ENCODE measurements at regions not wholly inside any gene's neighbourhood (a gene's known extent, or its start where the extent isn't known, plus 50 kb on each side); places are given as distances from the start of the nearest gene placed in this dataset.
"Not testable (repeated sequence)": the region's sequence is repeated elsewhere in the genome, so short reads cannot be mapped to it uniquely, and the experiment has no call there.

DNA sequence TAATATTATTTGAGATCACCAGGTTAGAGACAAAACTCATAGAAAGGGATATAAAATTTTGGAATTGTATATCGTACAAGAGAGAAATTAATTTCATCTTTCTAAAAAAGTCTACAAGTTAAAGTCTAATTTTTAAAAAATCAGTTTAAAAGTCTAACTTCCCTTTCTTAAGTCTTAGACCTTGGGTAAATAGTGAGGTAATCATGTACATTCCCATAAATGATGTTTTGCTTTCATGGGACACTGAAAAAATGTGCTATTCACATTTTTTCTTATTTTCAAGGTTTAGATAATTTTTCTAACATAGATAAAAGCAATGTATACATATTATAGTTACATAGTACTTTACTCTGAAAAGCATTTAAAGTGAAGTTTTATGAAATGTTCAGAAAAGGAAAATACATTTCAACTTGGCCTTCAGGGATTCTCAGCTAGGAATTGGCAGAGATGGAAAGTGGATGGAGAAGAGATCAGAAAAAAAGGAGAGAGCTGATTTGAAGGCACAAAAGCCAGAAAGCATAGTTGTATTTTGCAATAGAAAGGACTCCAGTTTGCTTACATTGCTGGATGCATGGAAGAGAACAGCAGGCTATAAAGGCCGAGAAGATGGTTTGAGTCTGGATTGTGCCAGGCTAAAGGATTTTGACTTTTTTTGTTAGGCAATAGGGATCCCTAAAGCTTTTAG is 194.0 kb downstream of the CASP12 start:
- DNase-seq (ENCODE audit: low read depth, low spot score): no peak

DNA sequence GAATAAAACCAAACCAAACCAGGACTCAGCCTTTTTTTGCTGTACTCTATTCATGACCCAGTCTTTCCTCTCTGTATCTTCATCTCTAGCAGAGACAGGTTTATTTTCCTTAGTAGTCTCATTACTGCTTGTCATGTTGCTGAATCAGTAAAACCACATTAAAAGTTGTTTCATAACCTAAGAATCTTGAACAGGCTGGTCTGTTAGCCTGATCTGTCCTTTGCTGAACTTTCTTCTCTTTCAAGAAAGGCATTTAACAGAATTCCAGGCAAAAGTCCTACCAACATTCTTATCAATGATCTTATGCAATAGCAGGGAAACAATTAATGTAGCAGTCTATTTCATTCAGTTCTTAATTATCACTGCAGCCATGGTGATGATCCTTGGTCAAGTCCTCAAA is 197.7 kb downstream of the CASP12 start:
- no peak for DNase-seq (ENCODE audit: low read depth, low spot score)

DNA sequence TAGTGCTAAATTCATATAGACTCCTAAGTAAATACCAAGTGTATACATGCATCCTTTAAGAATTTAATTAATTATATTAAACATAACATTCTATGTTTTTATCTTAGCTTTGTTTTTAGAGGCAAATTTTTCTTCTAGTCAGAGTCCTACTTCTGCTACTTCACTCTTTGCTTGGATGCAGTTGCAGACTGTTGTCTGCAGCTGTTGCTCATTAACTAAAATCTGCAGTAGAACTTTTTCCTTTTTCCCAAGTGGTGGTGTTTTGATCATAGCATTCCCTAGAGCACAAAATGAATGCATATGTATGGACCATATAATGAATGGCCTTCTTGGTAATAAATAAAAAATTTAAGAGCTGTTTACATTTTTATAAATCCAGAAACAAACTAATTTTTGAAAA is 198.3 kb downstream of the CASP12 start:
- no peak for DNase-seq (ENCODE audit: low read depth, low spot score)

DNA sequence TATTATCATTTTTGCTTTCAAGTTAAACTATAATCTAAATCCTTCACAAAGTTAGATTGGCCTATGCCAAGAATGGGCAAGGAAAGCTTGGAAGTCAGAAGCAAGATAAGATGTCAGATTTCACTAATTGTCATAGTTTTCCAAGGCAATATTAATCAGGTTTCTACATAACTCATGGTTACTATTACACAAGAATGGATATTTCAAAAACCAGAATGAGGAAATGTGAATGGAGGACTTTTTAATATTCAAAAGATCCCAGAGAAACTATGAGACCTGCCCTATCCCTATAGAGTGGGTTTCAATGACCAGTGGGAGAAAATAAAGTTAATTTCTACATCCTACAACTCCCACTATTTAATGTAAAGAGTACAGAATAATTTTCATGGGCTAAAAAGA is 203.2 kb downstream of the CASP12 start:
- DNase-seq (ENCODE audit: low read depth, low spot score): no peak

DNA sequence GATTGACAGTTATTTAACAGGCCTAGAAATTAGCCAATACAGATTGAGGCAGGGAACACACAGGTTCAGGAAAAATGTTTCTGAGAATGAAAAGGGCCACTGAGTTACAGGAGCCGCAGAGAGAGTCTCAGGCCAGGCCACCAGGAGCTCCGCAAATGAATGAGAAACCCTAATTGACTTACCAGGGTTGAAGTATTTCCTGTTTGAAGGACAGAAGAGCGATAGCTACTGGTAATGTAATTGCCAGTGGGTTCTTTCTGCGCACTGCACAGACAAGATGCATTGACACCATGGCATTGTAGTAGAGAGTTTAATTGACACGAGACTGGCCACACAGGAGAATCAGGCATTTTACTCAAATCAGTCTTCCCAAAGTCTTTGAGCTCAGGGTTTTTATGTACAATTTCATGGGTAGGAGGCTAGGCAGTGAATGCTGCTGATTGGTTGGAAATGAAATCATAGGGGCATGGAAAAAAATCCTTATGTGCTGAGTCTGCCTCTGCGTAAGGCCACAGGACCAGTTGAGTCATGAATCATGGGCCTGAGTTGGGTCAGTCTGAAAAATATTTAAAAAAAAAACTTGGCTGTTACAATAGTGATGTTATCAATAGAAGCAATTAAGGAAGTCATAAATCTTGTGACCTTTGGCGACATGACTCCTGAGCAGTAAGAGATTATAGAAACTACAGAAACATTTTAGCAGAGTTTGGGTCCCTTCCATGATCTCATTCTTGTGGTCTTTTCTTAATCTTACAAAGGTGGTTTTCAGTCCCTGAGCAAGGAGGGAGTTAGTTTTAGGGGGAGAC is 203.8 kb downstream of the CASP12 start:
- no peak for DNase-seq (ENCODE audit: low read depth, low spot score)

DNA sequence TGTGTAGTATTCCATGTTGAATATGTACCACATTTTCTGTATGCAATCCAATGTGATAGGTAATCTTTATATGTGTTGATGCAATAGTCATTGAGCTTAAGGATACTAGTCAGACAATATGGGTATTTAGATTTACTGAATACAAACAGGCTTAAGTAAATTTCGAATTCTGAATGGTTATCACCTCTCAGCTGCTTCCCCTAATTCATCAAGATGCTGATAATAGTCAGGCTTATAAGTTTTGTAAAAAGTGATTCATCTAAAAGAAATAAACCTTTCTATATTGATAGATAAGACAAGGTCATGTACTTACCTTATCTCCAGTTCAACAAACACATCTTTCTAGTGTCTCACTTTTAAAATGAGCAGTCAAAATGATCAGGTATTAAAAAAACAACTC is 205.5 kb downstream of the CASP12 start:
- no peak for DNase-seq (ENCODE audit: low read depth, low spot score)

DNA sequence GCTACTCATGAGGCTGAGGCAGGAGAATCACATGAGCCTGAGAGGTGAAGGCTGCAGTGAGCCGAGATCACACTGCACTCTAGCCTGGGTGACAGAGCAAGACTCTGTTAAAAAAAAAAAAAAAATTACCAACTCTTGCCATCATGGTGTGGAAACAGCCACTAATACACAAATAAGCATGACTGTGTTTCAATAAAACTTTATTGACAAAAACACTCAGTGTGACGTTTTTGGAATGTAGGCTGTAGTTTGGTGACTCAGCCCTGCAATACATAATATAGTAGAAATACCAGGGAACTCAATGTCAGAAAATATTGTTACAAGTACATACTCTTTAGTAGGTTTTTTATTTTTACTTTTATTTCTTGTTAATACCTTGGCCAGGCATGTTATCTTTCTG is 207.1 kb downstream of the CASP12 start:
- DNase-seq (ENCODE audit: low read depth, low spot score): no peak

DNA sequence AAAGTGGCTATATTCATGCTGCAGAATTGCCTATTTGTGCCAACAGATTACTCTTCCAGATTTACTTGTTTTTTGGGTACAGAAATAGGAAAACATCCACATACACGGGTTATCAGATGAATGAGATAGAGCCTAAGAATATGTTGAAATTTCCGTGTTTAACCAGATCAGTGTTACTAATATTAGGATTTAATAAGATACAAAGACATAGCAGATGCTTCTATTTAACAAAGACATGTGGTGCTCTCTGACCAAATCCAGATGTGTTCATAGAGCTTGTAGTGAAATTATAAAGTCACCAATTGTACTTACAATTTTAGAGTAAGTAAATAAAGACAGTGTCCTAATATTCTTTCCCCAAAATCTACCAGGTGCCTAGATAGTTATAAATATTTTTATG is 208.0 kb downstream of the CASP12 start:
- DNase-seq (ENCODE audit: low read depth, low spot score): no peak

DNA sequence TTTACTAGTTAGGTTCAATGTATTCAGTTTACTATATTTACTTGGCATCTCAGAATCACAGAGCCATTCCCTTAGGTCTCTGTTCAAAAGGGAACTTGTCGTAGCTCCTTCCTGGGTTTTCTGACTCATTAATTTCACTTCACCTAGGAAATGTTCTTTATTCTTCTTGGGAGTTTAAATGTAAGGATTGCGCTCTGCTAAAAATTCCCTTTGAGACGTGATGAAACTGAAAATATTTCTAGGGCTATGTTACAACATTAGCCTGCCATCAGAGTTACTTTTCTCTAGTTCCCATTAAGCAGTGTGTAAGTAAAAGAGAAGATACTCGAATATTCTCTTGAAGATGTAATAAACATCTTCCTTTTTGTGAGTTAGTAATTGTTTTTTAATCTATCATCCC is 209.5 kb downstream of the CASP12 start:
- DNase-seq (ENCODE audit: low read depth, low spot score): no peak

DNA sequence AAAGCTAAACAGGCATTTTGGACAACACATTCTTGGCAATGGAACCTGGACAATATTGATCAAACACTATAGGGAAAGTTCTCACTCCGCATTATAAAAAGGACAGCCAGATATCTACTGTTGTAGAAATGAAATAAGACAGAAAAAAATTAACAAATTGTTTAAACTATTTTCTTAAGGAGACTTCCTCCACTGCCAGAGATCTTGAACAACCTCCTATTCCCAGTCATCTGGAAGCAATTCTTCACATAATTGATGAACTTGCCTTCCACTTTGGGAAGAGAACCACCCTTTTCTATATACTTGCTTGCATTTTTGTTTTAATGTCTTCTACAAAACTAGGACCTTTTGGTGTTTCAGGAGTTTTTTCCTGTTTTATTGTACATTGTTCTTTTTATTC is 216.1 kb downstream of the CASP12 start:
- no peak for DNase-seq (ENCODE audit: low read depth, low spot score)

DNA sequence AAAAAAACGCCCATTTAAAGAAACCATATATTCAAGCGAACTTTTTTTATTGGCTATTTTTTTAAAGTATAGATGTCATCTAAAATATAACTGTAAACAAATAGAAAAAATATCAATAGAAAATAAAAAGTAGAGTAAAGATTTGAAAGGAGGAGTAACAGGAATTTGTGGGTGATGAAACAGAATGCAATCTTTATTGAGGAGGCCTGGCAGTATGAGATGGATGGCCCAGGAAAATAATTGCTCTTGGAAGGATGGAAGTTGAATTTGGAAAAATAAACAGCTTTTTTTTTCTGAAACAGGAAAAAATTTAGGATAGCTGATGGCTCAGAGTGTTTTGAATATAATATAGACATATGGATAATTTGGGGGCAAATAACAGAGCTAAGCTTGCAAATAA is 219.0 kb downstream of the CASP12 start:
- DNase-seq (ENCODE audit: low read depth, low spot score): no peak

DNA sequence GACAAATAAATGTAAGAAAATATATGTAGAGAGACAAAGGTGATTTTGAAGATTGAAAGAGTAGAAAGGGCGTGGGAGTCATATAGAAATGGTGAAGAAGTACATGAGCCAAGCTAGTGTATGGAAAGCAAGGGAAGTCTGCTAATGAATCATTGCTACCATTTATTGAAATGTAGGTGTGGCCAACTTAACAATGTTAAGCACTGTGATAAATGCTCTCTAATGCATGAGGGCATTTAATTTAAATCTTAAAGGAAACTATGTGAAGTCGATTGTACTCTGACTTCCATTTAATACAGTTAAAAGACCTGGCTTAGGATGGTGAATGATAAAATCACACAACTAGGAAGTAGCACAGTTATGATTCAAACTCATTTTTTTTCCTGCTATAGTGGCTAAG is 219.9 kb downstream of the CASP12 start:
- no peak for DNase-seq (ENCODE audit: low read depth, low spot score)

DNA sequence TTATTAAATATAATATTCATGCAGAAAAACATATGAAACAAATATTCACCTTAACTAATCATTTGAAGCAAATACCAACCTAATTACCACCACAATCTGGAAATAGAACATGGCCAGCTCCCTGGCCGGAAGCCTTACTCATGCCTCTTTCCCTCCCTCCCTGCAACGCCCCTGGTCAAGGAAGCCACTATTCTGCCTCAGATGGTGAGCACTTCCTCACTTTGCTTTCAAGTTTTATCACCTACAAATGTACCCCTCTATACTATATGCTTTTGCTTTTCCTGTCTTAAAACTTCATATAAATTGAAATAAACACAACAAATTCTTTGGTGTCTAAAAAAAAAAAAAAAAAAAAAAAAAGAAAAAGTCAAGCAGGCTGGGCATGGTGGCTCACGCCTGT is 221.2 kb downstream of the CASP12 start:
- DNase-seq (ENCODE audit: low read depth, low spot score): not testable (repeated sequence)

DNA sequence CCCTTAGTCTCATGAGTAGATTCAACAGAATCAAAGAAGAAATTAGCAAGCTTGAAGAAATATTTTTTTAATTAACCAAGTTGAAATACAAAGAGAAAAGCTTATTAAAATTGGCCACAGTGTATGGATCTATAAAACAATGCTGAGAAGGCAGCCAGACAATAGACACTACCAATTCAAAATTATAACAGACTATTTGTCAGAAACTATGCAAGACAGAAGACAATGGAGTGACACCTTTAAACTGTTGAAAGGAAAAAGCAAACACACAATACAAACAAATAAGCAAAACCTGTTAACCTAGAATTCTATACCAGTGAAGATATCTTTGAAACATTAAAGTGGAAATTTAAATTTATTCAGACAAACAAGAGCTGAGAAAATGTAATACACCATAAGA is 225.4 kb downstream of the CASP12 start:
- DNase-seq (ENCODE audit: low read depth, low spot score): no peak

DNA sequence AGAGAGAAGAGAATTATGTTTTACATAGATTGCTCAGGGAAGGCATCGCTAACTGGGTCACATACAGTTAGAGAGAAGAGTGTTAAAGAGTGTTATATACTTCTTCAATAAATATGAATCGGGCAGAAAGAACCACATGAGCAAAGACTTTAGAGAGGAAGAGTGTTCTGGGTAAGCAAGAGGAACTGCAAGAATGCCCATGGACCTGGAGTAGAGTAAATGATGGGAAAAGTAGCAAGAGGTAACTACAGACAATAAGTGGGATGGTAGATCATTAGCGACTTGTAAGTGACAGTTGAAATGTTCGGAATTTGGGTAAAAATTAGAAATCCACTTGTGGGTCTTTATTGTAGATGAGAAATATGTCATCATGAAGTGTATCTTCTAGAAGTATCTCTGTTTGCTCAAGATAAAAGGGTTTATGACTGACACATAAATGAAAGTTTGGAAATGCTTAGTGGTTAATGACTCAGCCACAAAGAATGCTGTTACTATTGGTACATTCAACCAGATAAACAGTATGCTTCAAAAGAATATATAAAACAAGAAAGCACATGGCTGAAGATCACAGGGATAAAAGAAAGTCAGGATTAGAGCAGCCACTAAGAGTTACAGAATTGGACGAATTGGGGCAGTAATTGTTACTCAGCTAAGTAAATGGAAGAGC is 229.3 kb downstream of the CASP12 start:
- peak; percentile 36 for DNase-seq (ENCODE audit: low read depth, low spot score)

DNA sequence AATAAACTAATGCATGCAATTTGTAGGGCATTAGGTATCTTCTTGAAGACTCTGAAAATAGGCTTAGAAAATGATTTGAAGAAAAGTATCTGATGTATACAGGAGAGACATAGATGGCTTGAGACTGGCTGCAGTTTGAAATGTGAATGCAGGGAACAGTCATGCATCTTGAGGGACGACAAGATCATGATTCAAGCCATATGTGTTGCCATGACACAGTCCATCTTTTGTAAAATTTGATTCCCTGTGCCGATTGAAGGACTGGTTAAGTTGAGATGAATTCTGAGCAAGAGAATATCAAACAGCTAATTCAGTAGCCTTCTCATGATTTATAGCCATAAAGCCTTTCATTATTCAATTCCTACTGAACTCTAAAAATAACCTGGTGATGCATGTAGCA is 231.6 kb downstream of the CASP12 start:
- DNase-seq (ENCODE audit: low read depth, low spot score): no peak

DNA sequence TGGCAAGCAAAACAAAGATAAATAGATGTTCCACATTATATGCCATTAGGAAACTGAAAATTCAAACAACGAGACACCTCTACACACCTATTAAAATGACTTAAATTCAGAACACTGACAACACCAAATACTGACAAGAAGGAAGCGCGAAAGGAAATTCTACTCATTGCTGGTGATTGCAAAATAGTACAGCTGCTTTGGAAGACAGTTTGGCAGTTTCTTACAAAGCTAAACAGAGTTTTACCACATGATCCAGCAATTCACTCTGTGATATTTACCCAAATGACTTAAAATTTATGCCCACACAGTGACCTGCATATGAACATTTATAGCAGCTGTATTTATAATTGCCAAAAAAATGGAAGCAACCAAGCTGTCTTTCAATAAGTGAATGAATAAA is 232.6 kb downstream of the CASP12 start:
- no peak for DNase-seq (ENCODE audit: low read depth, low spot score)

DNA sequence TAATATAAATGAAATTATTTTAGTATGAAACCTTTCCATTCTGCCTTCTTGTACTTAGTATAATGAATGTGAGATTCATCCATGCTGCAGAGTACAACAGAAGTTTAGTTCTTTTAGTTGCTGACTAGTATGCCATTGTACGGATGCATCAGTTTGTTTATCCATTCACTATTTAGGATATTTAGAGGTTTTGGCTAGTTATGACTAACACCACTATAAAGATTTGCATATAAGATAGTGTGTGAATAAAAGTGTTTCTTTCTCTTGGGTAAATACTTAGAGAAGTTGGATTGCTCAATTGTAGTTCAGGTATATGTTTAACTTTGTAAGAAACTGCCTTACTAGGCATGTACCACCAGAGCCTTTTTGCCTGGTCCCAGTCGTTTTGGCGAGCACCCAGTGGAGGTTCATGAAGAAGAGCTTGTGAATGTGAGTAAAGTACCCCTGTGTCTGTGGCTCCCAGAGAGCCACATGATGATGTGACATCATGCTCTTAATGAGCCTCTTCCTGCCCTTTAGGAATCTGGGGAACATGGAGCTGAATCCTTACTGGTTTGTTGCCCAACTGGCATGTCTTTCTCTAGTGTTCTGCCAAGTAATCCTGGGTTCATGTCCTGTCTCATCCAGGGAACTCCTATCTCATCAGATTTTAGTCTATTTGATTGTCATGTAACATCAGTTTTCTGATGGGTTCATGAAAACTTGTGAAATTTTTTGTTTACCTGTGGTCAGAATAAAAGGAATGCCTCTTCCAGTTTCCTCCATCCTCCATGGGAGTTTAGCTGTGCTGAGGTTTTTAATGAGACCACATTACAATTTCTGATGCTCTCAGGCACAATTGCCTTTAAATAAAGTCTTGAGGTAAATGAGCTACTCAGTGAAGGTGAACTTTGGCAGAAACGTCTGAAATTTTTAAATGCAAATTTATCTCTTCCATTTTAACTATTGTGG is 234.8 kb downstream of the CASP12 start:
- DNase-seq (ENCODE audit: low read depth, low spot score): no peak

DNA sequence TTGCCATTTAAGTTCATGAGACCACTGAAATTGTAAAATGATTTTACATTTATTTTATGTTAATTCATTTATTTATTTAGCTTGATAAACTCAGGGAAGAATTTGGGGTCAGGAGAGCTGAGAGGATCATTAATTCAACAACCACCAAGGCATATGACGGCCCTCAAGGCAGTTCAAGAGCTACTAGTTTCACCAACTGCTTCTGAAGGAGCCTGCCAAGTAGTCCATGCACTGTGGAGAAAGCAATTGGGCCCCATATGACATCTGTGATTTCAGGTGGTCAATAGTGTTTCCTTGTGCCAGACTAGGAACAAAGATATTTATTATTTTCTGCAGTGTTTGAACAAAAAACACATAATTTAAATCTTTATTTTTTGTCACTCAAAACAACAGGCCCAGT is 236.4 kb downstream of the CASP12 start:
- DNase-seq (ENCODE audit: low read depth, low spot score): no peak

DNA sequence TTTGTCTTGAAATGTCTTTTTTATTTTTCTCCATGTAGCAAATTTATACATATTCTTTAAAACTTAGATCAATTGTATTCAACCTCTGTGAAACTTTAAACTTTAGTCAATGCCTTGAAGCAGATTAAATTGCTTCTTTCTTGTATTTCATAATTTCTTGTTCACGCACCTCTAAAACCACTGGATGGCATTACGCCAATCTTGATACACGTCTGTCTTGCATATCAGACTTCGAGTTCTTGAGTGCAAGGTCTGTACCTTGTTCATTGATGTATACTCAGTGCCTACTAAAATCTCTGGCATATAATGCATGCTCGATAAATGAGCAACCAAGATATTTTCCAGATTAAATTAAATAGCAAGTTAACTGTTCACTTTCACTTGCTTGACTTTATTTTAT is 236.8 kb downstream of the CASP12 start:
- DNase-seq (ENCODE audit: low read depth, low spot score): no peak

DNA sequence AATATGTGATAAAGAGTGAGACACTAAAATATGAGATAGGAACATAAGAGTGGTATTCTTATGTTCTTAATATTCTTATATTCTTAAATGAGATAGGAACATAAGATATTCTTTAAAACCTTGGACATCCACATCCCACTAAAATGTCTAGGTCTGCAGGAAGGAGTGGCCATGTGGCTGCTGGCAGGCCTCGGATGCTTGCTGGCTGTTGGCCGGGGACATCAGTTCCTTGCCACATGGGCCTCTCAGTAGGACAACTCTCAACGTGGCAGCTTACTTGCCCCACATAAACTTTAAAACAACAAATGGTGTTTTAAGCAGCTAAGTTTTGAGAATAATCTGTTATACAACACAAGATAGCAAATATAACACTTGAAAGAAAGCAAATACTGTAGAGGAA is 240.1 kb downstream of the CASP12 start:
- no peak for DNase-seq (ENCODE audit: low read depth, low spot score)

DNA sequence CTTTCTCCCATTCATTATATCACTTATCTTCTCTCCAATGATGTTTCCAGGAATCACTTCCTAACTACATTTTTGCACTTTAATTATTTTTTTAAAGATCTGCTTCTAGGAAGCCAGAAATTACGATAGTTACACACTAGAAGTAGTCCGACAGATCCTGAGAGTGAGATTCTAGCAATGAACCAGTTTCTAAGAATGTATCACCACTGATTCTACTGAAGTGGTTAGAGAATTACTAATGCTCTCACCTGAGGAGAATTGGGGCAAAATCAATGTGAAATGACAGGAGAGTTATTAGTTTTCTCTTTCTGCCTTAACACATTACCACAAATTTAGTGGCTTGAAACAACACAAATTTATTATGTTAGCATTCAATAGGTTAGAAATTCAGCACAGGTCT is 241.2 kb downstream of the CASP12 start:
- no peak for DNase-seq (ENCODE audit: low read depth, low spot score)

All from smooth muscle cell of the brain vasculature (primary cell).